ENCODE measurements at regions not wholly inside any gene's neighbourhood (a gene's known extent, or its start where the extent isn't known, plus 50 kb on each side); places are given as distances from the start of the nearest gene placed in this dataset.
"Not testable (repeated sequence)": the region's sequence is repeated elsewhere in the genome, so short reads cannot be mapped to it uniquely, and the experiment has no call there.

DNA sequence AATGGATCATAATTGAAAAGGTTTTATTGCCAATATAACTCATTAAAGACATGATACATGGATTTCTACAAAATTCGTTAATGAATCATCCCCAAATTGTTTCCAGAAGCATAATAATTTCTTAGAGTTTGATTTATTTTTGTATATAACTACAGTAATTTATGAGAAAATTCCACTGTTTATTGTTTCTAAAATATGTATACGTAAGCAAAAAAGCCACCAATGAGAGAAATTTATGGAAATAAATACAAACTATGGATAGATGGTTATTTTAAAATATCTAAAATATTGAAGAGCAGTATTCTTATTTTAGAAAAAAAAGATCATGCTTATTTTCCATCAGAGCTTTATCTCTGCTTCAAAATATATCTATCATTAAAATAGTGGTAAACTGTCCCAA is 260.0 kb upstream of the ZNF385D start:
- TF ChIP-seq, protein P1, sequence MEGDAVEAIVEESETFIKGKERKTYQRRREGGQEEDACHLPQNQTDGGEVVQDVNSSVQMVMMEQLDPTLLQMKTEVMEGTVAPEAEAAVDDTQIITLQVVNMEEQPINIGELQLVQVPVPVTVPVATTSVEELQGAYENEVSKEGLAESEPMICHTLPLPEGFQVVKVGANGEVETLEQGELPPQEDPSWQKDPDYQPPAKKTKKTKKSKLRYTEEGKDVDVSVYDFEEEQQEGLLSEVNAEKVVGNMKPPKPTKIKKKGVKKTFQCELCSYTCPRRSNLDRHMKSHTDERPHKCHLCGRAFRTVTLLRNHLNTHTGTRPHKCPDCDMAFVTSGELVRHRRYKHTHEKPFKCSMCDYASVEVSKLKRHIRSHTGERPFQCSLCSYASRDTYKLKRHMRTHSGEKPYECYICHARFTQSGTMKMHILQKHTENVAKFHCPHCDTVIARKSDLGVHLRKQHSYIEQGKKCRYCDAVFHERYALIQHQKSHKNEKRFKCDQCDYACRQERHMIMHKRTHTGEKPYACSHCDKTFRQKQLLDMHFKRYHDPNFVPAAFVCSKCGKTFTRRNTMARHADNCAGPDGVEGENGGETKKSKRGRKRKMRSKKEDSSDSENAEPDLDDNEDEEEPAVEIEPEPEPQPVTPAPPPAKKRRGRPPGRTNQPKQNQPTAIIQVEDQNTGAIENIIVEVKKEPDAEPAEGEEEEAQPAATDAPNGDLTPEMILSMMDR (IDR thresholded peaks at IDR 0.05): no peak
- intact Hi-C loops (cut with DNase I): no loop called here
- Histone ChIP-seq H3K27ac (no peak overlapping the region), H3K4me1 (no peaks in the 10 kb centered on the region), H3K36me3 (no peaks in the 10 kb centered on the region), H3K9me3 (no peaks in the 10 kb centered on the region), H3K27me3 (ENCODE audit: low read depth) (no peaks in the 10 kb centered on the region), H3K4me3 (no peak overlapping the region)
- ATAC-seq (no peak), DNase-seq (no peak)

DNA sequence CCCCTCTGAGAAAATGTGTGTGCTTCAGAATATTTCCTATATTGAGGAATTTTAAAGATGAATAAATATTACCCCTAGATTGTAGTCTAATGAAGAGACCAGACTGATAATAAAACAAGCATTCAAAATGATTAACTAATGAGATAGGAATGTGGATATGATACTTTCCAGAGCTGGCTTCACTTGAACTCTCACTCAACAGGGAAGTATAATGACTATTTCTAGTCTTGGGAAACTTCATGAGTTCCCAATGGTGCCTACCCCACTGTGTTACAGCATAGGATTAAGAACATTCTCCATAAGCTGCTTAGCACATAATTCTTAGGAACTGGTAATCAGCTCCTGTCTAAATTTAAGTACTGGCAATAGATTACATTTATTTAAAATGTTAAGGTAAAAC is 261.5 kb upstream of the ZNF385D start:
- TF ChIP-seq, protein P1 (IDR thresholded peaks at IDR 0.05): no peak
- Histone ChIP-seq H3K27ac (no peak overlapping the region), H3K4me3 (no peak overlapping the region), H3K27me3 (ENCODE audit: low read depth) (no peaks in the 10 kb centered on the region), H3K9me3 (no peaks in the 10 kb centered on the region), H3K4me1 (no peaks in the 10 kb centered on the region), H3K36me3 (no peaks in the 10 kb centered on the region)
- intact Hi-C loops (cut with DNase I): no loop called here
- ATAC-seq (no peak), DNase-seq (no peak)

DNA sequence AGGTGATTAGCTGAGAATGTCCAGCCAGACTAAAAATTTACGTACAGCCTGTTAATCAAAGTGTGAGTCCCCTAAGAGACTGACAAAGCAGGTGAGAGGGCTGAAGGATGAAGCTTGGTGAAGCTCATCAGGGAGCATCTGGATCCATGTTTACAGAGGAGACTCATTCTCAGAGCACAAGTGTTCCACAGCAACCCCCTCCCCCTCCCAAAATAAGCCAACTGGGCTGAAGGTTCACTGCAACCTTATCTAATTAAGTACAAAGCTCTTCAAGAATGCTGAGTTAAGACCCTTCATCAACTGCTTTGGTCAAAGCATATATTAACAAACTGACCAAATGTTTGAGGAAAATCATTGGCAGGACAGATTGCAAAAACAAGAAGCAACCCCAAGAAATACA is 262.6 kb upstream of the ZNF385D start:
- H3K4me3 ChIP-seq: no peak overlapping the region
- H3K36me3 ChIP-seq: no peaks in the 10 kb centered on the region
- no peaks in the 10 kb centered on the region for H3K9me3 ChIP-seq
- H3K27ac ChIP-seq: no peak overlapping the region
- ATAC-seq (no peak), DNase-seq (no peak)
- H3K4me1 ChIP-seq: no peaks in the 10 kb centered on the region
- no peaks in the 10 kb centered on the region for H3K27me3 ChIP-seq (ENCODE audit: low read depth)
- intact Hi-C loops (cut with DNase I): no loop called here
- TF ChIP-seq, protein P1 (IDR thresholded peaks at IDR 0.05): no peak

DNA sequence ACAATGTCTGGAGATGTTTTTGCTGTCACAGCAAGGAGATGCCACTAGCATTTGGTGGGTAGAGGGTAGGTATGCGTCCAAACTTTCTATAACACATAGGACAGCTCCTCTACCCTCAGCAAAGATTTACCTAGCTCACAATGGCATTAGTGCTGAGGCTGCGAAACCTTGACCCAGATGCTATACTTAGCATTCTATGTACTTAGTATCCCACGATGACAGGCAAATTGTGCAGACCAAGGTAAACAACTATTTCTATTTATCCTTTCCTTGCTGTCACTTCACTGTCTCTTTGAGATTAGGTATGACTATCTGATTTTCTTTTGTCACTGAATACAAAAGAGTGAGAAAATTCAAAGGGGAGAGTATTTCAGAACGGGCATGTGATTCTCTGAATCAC is 265.2 kb upstream of the ZNF385D start:
- H3K27ac ChIP-seq: no peak overlapping the region
- TF ChIP-seq, protein P1 (IDR thresholded peaks at IDR 0.05): no peak
- no peak overlapping the region for H3K4me3 ChIP-seq
- H3K4me1 ChIP-seq: no peaks in the 10 kb centered on the region
- H3K36me3 ChIP-seq: no peaks in the 10 kb centered on the region
- intact Hi-C loops (cut with DNase I): no loop called here
- H3K27me3 ChIP-seq (ENCODE audit: low read depth): no peaks in the 10 kb centered on the region
- ATAC-seq (no peak), DNase-seq (no peak)
- no peaks in the 10 kb centered on the region for H3K9me3 ChIP-seq

DNA sequence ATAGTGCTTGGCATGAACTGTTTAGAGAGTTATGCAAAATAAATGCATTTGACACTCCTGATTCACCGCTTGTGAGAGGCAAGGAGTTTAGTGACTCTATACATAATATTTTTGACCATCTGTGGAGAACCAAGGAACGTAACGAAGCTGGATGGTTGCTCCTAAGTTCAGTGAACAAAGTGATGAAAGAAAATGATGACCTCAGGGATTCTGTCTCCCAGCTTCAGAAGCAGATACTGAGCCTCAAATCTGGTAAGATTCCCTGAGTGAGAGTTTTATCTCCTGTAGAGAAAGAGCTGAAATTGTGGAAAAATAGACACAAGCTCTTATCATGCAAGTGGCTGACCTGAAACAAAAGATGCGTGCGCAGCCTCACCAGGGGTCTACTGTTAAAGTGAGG is 273.6 kb upstream of the ZNF385D start:
- H3K27me3 ChIP-seq (ENCODE audit: low read depth); DNase-seq; ATAC-seq; H3K9me3 ChIP-seq; intact Hi-C loops (cut with DNase I); H3K27ac ChIP-seq; H3K36me3 ChIP-seq; H3K4me1 ChIP-seq; H3K4me3 ChIP-seq: not testable (repeated sequence)

DNA sequence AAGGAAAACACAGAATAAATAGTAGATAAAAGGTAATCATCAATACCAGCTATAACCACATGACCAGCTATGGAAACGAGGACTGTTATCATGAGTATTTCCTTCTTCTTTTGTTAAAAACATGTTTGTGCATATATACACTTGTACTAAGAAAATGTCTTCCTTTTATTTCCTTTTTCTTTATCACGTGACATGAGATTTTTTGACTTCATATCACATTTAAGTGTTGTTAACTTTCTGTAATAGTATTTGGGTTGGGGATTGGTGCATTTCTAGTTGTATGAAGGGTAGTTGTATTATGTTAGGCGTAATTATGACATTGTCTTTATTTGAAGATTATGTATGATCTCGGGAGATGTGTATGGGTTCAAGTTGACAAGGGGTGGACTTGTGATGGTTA is 278.5 kb upstream of the ZNF385D start:
- Histone ChIP-seq H3K36me3 (no peaks in the 10 kb centered on the region), H3K27ac (no peak overlapping the region), H3K4me1 (no peaks in the 10 kb centered on the region), H3K4me3 (no peak overlapping the region), H3K9me3 (no peaks in the 10 kb centered on the region), H3K27me3 (ENCODE audit: low read depth) (no peaks in the 10 kb centered on the region)
- DNase-seq (no peak), ATAC-seq (no peak)
- TF ChIP-seq, protein P1 (IDR thresholded peaks at IDR 0.05): no peak
- intact Hi-C loops (cut with DNase I): no loop called here
